D341Med (cell line): ENCODE measurements at regions not wholly inside any gene's neighbourhood (a gene's known extent, or its start where the extent isn't known, plus 50 kb on each side); places are given as distances from the start of the nearest gene placed in this dataset.
"Not testable (repeated sequence)": the region's sequence is repeated elsewhere in the genome, so short reads cannot be mapped to it uniquely, and the experiment has no call there.

Experiments used
- DNase-seq: peaks from one replicate; pipeline ENCODE4 v3.0.0; 2012; ENCODE audit warnings: low spot score

DNA sequence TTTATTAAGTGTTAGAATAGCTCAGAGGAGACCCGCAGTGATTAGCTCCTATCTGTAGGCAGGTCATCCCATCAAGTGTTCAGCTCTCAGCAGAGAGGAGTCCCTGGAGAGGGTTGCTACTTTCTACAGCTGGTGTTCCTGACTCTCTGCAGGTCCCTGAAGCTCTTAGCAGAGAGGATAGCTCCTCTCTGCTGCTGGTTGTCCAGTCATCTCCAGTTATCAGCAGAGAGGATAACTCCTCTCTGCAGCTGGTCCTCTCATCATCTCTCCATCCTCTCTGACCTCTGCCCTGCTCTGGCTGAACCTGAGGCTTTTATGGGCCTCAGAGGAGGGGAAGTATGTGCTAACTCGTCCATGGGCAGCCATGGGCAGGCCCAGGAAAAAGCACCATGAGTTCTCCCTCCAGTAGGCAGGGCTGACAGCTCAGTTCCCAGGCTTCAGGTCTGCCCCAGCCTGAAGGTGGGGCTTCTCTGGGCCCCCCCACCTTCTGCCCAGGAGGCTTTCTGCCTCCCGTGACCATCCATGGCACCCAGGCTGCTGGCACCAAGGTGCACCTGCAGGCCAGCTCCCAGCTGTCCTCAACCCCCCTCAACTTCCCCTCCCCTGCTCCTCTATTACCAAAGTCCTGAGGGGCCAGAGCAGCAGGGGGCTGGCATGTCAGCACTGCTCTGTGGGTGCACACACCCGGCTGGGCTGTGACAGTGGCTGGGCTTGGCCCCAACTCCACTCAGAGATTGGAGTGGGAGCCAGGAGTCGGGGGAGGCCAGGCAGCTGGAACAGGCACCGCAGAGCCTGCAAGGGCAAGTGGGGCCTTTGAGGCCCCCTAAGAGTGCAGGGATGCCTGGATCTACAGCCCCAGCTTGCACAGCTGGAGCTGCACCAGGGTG lies 98.9 kb upstream of the FRMD4B start:
- no peak for DNase-seq

DNA sequence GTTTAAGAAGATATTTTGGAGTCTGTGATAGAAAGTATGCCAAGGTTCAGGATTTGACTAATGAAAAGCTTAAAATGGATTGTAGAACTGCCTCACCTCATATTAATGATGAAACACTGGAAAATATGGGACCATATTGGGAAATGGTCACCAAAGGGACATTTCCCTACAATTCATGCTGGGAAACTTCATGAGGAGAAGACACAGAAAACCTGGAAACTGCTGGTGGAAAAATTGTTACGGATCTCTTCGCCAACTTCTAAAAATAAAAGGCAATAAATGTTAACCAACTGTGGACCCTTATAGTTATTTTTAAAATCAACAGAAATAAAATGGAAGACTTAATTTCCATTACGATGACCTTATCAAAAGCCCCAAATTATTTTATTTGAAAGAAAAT lies 97.6 kb upstream of the FRMD4B start:
- DNase-seq: no peak

DNA sequence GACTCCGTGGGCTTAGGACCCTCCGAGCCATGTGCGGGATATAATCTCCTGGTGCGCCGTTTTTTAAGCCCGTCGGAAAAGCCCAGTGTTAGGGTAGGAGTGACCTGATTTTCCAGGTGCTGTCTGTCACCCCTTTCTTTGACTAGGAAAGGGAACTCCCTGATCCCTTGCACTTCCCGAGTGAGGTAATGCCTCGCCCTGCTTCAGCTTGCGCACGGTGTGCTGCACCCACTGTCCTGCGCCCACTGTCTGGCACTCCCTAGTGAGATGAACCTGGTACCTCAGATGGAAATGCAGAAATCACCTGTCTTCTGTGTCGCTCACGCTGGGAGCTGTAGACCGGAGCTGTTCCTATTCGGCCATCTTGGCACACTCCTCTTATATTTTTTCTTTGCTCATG lies 95.1 kb upstream of the FRMD4B start:
- DNase-seq: not testable (repeated sequence)

DNA sequence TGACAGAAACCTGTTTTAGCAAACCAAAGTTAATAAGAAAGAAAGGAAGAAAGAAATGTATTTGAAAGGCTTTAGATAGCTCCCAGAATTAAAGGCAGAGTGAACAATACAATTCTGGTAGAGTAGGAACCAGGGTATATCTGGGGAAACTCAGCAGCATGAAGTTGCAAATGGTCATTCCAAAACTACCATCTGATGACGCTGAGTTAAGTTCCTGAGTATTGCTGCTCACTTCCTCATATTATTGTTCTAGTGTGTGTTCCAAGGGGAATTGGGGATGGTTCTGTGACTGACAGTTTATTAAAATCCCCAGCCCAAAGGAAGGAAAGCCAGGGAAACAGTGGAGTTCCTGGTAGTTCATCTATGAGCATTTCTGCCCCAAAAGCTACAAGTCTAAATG lies 88.3 kb upstream of the FRMD4B start:
- DNase-seq: no peak

DNA sequence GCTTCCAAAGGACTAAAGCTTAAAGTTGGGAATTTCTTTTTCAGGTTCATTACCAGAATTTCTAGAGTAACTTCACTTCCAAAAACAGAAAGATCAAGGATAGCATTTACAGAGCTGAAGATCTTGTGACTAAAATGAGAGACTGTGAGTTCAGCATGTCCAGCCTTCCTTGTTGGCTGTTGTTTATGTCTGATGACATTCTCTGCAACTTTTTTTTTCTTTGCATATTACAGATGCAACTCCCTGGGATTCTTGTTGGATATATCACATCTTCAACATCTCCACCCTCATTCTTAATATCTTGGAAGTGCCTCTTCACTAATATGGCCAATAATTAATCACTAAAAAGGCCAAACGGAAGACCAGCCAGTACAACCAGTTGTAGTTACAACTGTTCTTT lies 86.2 kb upstream of the FRMD4B start:
- no peak for DNase-seq

DNA sequence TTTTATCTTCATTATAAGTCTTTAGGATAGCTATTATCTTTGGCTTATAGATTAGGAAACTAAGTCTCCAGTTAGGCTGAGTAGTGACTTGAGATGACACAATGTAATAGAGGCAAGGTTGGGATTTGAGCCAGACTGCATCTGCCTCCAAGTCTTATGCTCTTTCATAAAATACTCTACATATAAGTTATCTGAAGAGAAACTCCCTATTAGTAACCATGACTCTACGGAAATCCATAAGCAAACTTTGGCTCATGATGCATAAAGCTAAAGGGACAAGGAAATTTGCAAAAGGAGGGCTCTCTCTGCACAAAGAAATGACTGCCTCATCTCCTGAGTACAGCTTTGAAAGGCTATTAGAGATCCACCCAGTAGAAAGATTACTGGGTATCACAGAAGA lies 77.6 kb upstream of the FRMD4B start:
- no peak for DNase-seq

DNA sequence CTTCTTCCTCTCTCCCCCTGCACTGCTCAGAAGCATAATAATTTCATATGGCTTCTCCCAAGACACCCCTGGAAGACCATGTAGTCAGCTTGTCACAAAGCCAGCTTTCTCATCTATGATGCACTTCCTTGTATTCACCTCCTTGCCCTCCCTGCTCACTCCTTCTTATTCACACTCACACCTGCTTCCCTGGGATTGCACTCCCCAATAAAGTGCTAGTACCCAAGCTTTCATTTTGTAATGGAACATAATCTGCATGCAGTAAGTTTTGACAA lies 76.9 kb upstream of the FRMD4B start:
- no peak for DNase-seq

DNA sequence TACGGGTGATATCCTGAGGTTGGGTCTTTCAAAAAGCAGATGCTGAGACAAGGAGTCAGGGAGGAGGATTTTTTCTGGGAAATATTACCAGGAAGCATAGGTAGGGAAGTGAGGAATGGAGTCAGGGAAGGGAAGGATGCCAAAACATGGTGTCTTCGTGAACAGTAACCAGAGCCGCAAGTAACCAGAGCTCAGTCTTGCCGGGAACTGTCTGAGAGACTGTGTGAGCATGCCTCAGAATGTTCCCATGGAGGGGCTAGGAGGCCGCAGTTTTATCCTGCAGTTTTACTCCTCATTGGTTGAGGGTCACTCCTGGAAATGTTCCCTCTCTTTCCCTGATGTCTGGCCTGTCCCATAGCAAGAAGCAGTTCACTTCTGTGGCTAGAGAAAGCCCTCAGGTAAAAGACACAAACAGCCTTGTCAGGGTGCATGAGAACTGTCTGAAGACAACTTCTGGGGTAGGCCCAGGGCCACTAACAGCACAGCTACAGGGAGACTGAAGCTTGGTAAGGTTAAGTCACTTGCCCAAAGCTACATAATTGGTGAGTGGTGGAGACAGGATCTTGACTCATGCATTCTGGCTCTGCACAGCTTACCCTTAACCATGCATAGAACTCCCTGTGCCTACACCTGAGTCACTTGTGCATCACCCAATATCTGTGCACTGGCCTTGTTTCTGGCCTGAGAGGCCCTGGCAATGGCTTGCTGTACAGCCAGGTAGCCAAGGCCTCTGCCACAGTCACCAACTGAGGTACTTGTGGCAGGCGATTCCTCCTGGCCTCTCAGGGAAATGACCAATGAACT lies 76.3 kb upstream of the FRMD4B start:
- no peak for DNase-seq

DNA sequence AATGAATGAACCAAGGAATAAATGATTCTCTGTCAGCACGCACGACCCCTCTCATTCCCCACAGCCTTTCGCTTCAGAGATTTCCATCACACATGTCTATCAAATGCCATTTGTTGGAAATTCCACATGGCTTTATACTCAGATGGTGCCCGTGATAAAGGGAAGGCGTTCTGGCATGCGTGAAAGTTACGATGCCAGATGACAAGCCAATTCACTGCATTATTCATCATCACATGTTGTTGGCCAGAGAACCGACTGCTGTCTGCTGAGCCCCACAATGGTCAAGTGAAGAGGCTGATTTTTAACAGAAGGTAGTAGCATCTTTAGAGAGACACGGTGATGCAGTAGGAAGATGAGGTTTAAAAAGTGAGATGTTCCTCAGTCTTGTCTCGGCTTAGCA lies 74.1 kb upstream of the FRMD4B start:
- no peak for DNase-seq

DNA sequence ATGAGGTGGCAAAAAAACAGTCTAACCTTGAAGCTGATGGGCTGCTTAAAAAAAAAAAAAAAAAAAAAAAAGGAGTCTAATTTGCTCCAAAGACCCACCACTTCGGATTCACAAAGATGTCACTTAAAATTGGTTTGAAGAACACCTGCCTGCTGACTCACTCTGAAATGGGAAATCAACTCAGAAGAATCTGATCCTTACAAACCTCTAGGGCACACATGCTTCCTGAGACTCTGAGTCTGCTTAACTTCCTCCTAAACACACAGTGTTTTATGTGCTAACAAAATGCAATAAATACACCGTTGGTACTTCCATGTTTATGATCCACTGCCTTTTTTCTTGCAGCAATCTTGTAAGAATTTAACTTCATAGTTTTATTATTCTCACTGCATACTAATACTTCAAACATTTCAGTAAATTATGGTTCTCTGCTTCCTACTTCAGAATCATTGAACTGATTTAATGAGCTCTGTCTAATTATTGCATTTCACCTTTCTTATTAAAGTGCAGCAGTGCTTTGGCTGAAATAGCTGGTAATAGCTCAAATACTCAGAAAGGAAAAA lies 73.0 kb upstream of the FRMD4B start:
- no peak for DNase-seq

DNA sequence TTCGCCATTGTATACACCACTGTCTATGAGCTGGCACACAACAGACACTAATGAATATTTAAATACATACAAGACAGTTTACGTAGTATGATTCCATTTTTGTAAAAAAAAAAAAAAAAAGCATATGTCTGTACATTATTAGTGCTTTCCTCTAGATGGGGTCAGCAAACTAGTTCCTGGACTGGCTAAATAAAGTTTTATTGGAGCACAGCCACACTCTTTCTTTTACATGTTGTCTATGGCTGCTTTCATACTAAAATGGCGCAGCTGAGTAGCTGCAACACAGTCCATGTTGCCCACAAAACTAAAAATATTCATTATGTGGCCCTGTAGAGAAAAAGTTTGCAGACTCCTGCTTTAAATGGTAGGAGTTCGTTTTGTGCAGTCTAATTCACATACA lies 70.7 kb upstream of the FRMD4B start:
- no peak for DNase-seq

DNA sequence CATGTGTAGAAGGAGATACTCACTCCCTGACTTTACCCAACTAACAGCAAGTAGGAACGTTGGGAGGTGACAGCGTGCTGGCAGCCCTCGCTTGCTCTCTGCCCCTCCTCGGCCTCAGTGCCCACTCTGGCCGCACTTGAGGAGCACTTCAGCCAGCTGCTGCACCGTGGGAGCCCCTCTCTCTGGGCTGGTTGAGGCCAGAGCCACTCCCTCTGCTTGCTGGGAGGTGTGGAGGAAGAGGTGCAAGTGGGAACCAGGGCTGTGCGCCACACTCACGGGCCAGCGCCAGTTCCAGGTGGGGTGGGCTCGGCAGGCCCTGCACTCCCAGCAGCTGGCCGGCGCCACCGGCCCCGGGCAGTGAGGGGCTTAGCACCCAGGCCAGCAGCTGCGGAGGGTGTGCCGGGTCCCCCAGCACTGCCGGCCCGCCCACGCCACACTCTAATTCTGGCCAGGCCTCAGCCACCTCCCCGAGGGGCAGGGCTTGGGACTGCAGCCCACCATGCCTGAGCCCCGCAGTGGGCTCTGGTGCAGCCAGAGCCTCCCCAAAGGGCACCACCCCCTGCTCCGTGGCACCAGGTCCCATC lies 68.4 kb upstream of the FRMD4B start:
- DNase-seq: no peak

DNA sequence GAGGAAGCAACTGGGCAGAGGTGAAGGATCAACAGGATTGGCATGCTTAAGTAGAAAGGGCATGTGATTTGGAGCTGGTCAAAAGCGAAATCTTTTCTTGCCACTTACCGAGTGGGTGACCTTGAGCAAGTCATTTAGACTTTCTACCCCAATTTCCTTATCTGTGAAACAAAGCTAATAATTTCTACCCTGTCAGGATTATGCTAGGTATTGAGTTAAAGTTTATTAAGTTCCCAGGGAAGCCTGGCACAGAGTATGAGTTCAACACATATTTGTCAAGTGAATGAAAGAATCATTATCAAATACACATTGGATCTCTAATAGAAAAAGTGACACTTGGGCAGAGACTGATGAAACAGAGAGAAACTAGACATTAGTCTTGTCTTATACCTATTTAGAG lies 66.4 kb upstream of the FRMD4B start:
- no peak for DNase-seq

DNA sequence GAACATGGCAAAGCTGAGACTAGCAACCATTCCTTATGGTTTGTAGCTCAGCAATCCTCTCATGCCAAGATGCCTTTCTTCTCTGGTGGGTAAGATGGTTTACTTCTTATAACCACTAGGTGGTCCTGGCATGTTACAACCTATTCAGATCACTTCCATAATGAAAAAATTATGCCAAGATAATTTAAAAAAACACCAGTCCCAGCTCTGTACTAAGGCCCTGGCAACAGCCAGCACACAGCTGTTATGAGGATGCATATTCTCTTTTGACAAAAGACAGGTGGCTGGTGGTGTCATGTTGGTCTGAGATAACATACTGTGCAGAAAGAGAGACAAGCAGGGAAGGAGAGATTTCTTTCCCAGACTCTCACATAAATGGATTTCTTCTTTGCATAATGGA lies 65.7 kb upstream of the FRMD4B start:
- DNase-seq: peak; percentile 37

DNA sequence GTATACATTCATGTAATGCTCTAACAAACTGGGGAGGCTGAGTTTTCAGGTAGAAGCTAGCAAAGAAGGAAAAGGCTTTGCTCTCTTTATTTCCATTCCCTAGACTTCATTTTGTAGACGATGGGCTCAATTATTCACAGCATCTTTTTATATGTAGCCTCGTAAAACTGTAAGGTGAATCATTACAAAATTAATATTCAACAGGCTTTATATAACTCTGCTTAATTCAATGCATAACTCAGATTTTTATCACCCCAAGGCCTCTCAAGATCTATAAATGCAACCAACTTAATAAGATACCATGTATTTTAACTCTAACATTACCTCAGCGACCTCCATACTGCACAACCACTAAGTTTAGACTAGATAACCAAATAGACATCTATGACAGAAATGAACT lies 63.0 kb upstream of the FRMD4B start:
- no peak for DNase-seq

DNA sequence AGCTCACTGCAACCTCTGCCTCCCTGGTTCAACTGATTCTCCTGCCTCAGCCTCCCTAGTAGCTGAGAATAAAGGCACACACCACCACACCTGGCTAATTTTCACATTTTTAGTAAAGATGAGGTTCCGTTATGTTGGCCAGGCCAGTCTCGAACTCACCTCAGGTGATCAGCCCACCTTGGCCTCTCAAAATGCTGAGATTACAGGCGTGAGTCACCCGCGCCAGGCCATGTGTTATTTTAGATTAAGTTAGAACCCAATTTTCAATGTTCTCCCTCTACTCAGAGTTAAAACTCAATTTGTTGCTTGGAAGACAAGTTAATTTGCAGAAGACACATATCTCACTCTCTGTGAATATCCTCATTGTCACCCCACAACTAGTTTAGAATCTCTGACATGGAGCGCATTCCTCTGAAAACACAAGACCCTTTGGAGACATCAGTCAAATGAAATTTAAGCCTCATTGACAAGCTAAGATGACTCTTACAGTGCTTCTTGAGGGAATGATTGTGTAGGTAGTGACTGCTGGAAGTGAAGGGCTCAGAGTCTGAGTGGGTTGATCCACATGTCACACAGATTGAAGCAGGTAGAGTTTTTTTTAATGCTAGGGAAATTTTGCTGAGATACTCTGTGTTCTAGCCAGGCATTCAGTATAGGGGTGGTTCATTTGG lies 60.6 kb upstream of the FRMD4B start:
- DNase-seq: no peak

DNA sequence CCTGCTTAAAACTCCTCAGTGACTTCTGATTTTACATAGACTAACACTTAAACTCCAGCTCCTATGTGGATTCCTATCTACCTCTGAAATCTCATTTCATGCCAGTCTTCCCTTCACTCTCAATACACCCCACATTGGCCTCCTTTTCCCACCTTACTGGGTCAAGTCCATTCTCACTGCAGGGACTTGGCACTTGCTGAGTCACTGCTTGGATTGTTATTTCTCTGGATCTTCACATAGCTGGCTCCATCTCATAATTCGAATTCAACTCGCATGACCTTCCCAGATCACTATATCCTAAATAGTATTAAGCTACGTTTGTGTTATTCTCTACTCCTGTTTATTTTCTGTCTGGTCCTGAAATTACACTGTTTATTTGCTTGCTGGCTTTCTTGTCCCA lies 59.6 kb upstream of the FRMD4B start:
- no peak for DNase-seq

DNA sequence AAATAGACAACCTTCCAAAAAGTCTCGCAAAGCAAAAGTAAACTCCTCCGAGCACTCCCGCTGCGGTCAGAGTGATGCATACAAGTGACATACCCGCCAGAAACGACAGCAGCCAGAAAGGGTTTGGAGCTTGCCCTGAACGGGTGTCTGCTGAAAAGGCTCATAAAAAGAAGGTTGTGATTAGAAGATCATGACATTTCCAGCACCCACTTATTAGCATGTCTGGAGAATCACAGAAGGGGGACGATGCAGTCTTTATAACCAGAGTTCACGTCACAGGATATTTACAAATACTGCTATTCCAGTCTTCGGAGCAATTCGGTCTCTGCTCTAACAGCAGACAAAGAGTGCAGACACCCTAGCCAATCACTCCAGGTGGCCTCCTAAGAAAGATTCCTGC lies 59.1 kb upstream of the FRMD4B start:
- DNase-seq: no peak

DNA sequence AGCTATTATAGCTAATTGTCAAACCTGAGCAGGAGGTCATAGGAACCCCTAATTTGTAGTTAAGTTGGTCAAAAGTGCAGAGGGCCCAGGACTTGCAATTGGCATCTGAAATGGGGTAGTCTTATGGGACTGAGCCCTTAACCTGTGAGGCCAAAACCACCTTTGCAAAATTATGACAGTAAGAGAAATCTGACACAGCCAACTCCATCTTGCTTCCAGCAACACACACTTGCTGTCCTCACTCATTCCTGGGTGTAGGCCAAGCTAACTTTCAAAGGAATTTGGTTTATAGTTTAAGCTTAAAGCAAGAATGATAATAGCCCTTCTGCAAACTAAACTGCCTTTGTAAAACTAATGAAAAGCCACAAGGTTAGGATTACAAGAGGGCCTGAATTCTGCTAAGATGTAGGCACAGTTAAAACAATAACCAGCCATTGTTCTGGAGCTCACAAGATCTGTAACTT lies 57.6 kb upstream of the FRMD4B start:
- DNase-seq: no peak

DNA sequence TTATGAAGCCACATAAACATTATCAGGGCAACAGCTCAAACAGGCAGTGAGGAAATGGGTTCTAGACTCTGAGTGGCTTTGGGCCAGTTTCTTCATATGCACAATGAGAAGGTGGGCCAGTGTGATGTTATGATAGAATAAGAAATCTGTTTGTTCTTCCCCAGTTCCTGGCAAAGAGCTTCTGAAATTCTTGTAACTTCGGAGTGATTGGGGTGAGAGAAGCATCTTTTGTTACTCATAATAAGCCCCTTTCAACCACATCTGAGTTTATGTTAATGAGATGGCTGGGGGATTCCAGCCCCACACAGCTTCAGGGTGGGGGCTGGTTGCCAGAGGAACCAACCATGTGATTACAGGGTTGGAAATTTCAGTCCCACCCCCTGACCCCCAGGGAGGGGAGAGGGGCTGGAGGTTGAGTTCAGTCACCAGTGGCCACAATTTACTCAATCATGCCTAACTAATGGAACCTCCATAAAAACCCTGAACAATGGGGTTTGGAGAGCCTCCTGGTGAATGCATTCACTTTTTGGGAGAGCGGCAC lies 57.0 kb upstream of the FRMD4B start:
- no peak for DNase-seq

DNA sequence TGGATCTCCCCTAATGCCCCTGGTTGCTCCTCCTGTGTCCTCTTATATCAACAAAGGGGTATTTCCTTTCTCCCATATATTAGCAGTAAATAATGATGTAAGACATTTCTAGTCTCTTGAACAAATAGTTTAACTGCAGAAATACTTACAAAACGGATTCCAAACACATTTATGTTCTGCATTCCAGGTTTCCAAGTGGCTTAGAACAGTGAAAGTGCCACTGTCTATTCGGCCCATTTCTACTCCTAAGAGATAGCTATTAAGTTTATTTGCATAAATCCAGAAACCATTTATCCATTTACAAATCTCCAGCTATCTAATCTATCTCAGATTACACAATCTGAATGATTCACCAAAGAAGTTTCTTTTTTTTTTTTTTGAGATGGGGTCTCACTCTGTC lies 55.8 kb upstream of the FRMD4B start:
- DNase-seq: no peak

DNA sequence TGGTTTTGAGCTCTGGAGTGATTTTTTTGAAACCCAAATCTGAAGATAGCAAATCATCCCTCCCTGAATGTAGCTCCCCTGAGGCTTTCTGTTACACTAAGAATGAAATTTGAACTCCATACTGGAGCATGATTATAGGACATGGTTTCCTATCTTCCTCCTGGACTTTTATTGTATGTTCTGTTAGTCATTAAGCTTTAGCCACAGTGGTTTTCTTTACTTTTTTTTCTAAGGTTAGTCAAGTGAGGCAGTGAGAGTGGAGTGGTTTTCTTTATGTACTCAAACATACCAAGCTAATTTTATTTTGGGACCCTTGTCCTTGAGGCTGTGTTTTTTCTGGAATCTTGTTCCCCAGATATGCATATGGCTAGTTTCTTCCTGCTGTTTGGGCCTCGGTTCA lies 55.2 kb upstream of the FRMD4B start:
- DNase-seq: no peak
